Transverse colon (tissue), 3 donors: ENCODE measurements at regions not wholly inside any gene's neighbourhood (a gene's known extent, or its start where the extent isn't known, plus 50 kb on each side); places are given as distances from the start of the nearest gene placed in this dataset.

Experiments
- CTCF ChIP-seq, 5 experiments: fragments of 200-600 bp in 3 of 5; fragments of 450-650 bp in 2 of 5; sonication (generic) in 3 of 5; IDR thresholded peaks; 1 replicate in 2 of 5; 2 replicates in 3 of 5; pipeline ENCODE4 v1.5.1; 2016 to 2017; ENCODE audit warnings: antibody characterized with exemption in 5 of 5, inconsistent platforms in 3 of 5, mild to moderate bottlenecking in 2 of 5, moderate library complexity in 1 of 5
- POLR2A ChIP-seq: fragments of 450-650 bp; IDR thresholded peaks from one replicate; pipeline ENCODE4 v1.6.1; 2016; ENCODE audit warnings: antibody characterized with exemption, mild to moderate bottlenecking, moderate library complexity

DNA sequence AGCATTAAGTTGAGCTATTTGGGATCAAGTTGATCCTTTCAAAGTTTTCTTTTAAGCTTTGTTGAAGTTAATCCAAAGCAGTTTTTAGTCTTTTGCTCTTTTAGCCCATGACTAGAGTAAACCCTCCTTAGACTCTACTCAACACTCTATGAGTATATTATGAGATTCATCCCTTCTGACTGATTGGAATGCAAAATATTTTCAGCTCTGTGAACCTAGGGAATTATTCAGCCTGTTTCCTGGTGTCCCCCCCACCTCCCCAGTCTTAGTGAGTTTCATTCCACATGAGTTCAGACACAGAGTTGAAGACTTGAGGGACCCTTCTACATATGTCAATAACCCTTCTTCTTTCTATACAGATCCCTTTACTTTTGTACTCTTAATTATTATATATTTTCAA is 413.7 kb downstream of the RFPL4B start:
- TF ChIP-seq CTCF (IDR thresholded peaks at IDR 0.05) (no peak), POLR2A (no peak)
